IPS-15b (cell line): ENCODE measurements at regions not wholly inside any gene's neighbourhood (a gene's known extent, or its start where the extent isn't known, plus 50 kb on each side); places are given as distances from the start of the nearest gene placed in this dataset.

Experiments used
- H3K27me3 ChIP-seq: one replicate; pipeline ENCODE4 v1.6.1; 2013; ENCODE audit warnings: low read length; ENCODE audit not compliant: control insufficient read depth, insufficient read depth
- H3K36me3 ChIP-seq: one replicate; pipeline ENCODE4 v1.6.1; 2013; ENCODE audit warnings: low read length; ENCODE audit not compliant: control insufficient read depth, insufficient read depth
- H3K4me1 ChIP-seq: one replicate; pipeline ENCODE4 v1.6.1; 2013; ENCODE audit warnings: mild to moderate bottlenecking, low read length; ENCODE audit not compliant: control insufficient read depth, insufficient read depth
- H3K4me3 ChIP-seq: one replicate; pipeline ENCODE4 v1.5.1; 2013; ENCODE audit warnings: low read depth, low read length
- H3K9ac ChIP-seq: one replicate; pipeline ENCODE4 v1.6.1; 2013; ENCODE audit warnings: low read depth, mild to moderate bottlenecking, low read length
- H3K9me3 ChIP-seq: one replicate; pipeline ENCODE4 v1.6.1; 2013; ENCODE audit warnings: mild to moderate bottlenecking, low read length; ENCODE audit not compliant: control insufficient read depth, insufficient read depth

DNA sequence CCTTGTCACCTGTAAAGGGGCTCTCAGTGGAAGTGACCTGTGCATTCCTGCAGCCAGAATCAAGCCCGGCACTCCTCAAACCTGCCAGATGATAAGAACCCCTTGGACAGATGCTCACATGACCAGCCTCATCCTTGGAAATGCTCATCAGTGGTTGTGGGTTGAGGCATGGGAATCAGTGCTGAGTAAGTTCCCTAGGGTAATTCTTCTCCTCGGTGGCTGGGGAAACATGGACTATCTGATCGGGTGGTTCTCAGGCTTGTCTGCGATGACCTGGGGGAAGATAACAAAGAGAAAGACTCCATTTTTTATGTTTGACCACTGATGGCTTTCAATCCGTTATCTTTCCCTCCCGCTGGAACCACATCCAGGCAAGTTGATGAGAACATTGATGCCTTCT, 84.0 kb downstream of the SPP2 start:
- H3K4me3 ChIP-seq: no peak overlapping the region
- H3K27me3 ChIP-seq: no peaks in the 10 kb centered on the region
- H3K4me1 ChIP-seq: no peaks in the 10 kb centered on the region
- no peak overlapping the region for H3K9ac ChIP-seq
- no peaks in the 10 kb centered on the region for H3K36me3 ChIP-seq
- H3K9me3 ChIP-seq: no peaks in the 10 kb centered on the region

DNA sequence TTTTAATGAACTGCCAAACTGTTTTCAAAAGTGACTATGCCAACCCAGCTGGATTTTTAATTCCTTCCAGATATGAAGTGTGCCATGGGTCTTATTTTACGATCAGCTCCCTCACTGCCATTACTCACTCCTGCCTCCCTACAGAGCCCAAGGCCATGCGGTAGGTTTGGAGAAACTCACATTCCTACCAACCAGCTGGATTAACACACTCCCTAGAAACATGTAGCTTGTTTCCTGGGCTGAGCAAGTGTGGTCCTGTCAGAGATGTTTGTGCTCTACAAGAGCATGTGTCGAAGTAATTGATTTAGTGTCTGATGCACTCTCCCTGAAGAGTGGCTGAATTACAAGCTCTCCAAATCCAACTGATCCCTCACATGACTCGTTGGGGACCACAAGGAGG, 82.5 kb downstream of the SPP2 start:
- Histone ChIP-seq H3K36me3 (no peaks in the 10 kb centered on the region), H3K4me3 (no peak overlapping the region), H3K9ac (no peak overlapping the region), H3K9me3 (no peaks in the 10 kb centered on the region), H3K27me3 (no peaks in the 10 kb centered on the region), H3K4me1 (no peaks in the 10 kb centered on the region)

DNA sequence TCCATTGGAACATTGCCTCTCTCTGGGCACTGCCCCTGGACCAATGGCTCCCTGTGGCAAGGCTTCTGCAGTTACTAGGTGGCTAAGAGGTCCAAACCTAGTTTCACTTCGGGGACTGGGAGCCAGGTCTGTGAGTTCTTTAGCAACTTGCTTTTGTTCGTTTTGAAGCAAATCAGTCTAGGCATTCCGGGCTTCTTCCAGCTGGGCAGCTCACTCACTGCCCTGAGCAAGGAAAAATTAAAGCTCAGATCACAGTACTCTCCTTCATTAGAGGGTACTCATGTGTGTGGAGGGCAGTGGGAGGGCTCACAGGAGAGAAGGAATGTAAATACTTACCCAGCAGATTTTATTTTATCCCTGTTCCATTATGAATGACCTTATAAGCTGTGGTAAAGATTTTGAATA, 80.3 kb downstream of the SPP2 start:
- H3K36me3 ChIP-seq: no peaks in the 10 kb centered on the region
- no peaks in the 10 kb centered on the region for H3K27me3 ChIP-seq
- no peak overlapping the region for H3K4me3 ChIP-seq
- H3K9me3 ChIP-seq: no peaks in the 10 kb centered on the region
- H3K9ac ChIP-seq: no peak overlapping the region
- H3K4me1 ChIP-seq: peaks cover under 1% of the 10 kb centered on the region

DNA sequence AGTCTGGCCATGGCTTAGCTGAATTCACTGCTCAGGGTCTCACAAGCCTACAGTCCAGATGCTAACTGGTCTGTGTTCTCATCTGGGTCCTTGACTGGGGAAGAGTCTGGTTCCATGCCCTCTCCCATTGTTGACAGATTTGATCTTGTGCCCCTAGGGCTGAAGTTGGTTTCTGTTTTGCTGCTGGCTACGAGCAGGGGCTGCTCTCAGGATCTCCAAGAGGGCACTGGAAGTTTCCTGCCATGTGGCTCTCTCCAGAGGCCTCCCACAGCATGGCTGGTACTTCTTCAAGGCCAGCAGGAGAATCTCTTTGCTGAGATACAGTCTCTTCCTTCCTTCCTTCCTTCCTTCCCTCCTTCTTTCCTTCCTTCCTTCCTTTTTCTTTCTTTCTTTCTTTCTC, 78.1 kb downstream of the SPP2 start:
- H3K9me3 ChIP-seq: no peaks in the 10 kb centered on the region
- no peak overlapping the region for H3K9ac ChIP-seq
- H3K27me3 ChIP-seq: no peaks in the 10 kb centered on the region

More for the DNA sequence above, 78.1 kb downstream of the SPP2 start:
- Histone ChIP-seq H3K4me1 (peaks cover 4% of the 10 kb centered on the region), H3K4me3 (no peak overlapping the region), H3K36me3 (no peaks in the 10 kb centered on the region)
